NCI-H2081 (cell line): ENCODE measurements at regions not wholly inside any gene's neighbourhood (a gene's known extent, or its start where the extent isn't known, plus 50 kb on each side); places are given as distances from the start of the nearest gene placed in this dataset.
A peak's percentile ranks its signal among the peaks of the same experiment; 100 is the strongest.
"Not testable (repeated sequence)": the region's sequence is repeated elsewhere in the genome, so short reads cannot be mapped to it uniquely, and the experiment has no call there.

Source experiments
- DNase-seq, 2 experiments: peaks; one replicate each; lab custom pipeline; 2025; lab: John Stamatoyannopoulos, UW

DNA sequence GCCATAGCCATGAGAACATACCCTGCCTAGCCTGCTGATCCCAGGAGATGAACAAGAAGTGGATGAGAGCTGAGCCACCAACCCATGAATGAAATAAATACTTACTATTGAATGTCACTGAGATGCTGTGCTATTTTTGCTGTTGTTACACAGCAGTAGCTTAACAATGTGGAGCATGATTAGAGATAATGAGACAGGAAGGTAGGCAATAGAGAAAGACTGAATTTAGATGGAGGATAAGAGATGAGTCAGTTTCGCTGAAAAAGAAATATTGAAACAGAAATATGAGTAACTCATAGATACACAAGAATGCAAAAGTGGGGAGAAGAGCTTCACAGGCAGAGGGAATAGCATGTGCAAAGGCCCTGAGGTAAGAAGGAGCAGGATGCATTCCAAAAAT lies 94.9 kb upstream of the TOP1 start:
- DNase-seq: no peak

DNA sequence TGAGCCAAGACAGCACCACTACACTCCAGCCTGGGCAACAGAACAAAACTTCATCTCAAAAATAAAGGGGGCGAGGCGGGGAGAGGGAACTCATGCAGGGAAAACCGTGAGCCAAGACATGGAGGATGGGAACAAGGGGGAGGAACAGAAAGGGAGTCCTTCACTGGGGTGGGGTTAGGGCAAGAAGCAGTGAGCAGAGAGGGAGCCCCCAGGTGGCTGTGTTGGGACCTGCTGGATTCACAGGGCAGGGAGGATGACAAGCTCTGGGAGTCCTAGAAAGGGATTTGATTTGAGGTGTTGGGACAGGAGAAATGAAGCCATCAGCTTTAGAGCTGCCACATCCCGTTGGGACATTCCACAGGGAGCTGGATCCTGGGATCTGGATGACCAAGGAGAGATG lies 90.6 kb upstream of the TOP1 start:
- no peak for DNase-seq

DNA sequence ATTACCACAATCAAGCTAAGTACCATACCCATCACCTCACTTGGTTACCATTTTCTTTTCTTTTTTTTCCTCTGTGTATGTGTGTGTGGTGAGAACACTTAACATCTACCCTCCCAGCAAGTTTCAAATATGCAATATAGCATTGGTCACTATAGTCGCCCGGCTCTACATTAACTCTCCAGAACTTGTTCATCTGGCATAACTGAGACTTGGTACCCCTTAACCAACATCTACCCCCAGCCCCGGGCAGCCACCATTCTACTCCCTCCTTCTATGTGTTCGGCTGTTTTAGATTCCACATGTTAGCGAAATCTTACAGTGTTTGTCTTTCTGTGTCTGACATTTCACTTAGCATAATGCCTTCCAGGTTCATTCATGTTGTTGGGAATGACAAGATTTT lies 89.0 kb upstream of the TOP1 start:
- DNase-seq: no peak

DNA sequence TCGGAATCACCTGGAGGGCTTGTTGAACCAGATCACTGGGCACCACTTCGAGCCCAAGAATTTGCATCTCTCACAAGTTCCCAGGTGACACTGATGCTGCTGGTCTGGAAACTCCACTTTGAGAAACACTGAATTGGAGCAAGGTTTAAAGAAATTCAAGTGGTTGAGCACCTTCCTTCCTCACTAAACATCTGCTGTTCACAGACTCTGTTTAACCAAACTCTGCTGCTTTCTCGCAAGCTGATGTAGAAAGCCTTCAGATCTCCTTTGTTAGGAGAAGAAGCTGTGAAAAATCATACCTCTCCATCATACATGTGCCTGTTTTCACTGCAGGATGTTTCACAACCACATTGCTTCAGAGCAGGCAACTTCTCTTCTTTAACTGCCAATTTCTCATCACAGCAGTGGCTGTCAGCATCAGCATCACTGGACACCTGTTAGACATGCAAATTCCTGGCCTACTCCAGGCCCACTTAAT lies 87.5 kb upstream of the TOP1 start:
- DNase-seq: no peak

DNA sequence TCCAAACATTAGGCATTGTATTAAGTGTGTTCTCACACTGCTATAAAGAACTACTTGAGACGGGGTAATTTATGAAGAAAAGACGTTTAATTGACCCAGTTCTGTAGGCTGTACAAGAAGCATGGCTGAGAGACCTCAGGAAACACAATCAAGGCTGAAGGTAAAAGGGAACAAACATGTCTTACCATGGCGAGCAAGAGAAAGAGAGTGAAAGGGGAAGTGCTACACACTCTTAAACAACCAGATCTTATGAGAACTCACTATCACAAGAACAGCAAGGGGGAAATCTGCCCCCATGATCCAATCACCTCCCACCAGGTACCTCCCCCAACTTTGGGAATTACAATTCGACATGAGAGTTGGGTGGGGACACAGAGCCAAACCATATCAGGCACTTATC lies 86.6 kb upstream of the TOP1 start:
- DNase-seq: no peak

DNA sequence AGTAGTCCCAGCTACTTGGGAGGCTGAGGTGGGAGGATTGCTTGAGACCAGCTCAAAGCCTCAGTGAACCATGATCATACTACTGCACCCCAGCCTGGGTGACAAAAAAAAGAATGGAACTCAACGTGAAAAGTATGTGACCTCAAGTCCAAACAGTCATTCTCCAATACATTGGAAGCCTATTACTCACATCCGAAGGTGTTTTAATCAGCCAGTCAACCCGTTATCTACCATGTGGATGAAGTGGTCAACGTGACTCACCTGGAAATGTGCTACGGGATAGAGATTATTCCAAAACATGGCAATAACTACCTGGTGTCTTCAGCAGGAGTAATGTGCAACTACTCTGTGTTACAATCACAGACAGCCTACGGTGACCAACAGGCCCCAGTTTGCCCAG lies 85.8 kb upstream of the TOP1 start:
- no peak for DNase-seq

DNA sequence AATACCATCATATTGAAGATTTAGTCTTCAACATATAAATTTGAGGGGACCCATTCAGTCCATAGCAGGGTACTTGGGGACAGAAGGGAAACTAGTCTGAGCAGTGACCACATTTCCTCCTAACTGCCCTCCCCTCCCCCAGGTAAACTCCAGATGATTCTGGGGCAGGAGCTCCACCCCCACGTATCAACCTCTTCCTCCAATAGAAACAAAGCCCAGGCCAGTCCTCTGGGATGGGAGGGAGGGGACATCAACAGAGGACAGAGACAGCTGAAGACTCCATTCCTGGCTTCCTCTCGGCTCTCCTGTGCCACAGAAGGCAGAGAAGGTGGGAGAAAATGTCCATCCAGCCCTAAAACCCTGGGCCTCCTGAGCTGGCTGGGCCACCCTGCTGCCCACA lies 85.0 kb upstream of the TOP1 start:
- DNase-seq: no peak

DNA sequence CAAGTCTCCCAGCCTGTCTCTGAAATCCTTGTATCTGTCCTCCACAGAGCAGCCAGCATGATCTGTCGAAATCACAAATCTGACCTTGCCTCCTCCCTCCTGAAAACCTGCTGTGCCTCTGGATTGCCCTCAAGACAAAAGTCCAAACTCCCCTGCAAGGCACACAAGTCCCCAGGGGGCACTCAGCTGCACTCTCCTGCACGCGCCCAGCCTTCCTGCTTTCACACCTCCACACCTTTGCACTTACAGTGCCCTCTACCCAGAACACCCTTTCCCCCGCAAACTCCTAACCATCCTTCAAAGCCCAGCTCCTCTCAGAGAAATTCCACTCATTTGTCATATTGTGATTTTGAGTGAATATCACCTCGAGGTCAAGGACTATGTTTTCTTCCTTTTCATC lies 83.4 kb upstream of the TOP1 start:
- no peak for DNase-seq

DNA sequence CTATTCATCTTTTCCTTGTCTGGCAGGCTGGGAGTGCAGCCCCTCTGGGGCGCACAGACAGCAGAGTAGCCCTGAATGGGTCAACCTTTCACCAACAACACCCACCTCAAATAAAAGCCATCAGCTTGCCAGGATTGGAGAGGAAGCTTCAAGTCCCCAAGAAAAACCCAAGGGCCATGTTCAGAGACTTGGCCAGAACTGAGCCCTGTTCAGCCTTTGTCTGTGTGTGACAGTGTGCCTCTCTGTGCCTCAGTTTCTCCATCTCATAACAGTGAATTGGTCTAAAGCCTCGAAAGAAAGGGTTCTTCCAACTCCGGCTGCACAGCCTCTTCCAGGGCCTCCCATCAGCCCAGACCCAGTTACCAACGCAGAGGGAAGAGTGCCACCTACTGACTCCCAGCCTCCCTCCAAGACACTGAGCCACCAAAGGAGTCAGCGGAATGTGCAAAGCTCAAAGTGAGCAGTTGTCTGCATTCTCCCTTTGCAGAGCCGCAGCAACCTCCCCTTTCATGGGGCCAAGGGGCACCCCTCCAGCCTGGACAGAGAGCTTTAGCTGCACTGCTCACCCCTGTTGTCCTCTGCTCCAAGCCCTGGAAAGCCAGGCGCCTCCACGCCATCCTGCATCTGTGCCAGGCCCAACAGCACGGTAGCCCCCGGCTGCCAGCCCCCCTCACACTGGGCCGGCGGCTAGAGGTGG lies 82.7 kb upstream of the TOP1 start:
- DNase-seq: peak in 1 of 2 experiments; percentile 23

DNA sequence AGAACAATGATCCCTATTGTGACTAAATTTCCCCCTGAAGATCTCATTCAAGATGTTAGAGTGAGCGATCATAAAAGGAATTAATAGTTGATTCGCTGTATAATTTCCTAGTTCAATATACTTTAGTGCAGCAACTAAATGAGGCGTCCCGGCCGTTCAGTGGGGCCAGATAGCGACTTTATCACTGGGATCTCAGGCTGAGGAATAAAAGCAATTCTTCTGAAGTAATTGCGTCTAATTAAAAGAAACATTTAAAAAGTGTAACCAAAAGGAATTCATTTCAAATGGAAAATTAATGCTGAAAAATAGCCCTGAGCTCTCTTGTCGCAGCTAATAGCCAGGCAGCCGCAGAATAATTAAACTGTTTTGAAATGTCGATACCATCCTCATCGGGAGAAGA lies 82.2 kb upstream of the TOP1 start:
- DNase-seq: no peak

DNA sequence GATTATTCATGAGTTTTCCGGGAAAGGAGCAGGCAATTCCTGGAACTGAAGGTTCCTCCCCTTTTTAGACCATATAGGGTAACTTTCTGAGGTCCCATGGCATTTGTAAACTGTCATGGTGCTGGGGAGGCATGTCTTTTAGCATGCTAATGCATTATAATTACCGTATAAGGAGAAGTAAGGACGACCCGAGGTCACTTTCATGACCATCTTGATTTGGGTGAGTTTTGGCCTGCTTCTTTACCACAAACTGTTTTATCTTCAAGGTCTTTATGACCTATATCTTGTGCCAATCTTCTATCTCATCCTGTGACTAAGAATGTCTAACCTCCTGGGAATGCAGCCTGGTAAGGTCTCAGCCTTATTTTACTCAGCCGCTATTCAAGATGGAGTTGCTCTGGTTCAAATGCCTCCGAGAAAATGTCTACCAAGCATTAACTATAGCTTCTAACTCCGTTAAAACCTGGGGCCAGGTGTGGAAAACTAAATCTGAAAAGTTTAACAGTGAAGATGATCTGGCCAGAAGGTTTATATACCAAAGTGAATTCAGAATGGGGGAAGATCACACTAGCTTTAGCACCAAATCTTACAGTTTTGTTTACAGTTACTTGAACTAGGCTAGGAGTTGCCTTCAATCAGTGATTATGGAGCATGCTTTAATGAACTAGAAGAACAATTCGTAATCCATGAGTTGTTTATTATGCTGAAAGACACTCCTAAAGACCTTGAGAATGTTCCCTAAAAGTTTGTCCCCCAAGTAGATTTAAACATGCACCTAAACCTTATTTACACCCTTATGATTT lies 80.0 kb upstream of the TOP1 start:
- no peak for DNase-seq

DNA sequence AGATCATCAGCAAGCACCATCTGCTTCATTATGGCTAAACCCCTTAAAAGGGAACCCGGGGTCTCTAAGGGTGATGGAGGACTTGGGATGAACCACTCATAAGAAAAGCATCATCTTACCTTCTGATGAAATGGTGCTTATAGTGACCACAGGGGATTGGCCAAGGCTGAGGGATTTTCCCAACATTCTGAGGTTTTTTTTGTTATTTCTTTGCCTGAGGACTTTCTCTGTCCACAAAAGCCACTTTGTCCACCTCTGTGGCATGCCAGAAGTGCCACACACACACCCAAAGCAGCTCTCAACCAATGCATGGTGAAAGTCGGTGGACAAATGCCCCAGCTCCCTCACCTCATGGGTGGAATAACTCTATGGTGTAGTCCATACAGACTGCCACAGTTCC lies 79.3 kb upstream of the TOP1 start:
- DNase-seq: no peak

DNA sequence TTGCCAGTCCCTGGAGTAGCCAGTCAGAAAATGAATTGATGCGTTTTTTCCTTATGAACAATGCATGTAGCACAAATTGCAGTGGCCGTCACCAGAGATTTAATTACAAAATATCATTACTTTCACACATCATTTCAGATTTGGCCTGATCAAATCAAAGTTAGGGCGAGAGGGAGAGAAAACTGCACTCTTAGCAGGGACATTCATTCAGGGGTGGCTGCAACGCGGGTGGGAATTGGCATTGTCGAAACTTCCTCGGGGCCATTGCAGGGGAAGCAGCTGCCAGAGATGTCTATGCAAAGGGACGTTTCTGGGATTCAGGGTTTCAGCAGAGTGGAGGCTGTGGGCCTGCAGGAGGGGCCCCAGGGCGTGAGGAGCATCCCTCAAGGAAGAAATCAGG lies 76.5 kb upstream of the TOP1 start:
- no peak for DNase-seq

DNA sequence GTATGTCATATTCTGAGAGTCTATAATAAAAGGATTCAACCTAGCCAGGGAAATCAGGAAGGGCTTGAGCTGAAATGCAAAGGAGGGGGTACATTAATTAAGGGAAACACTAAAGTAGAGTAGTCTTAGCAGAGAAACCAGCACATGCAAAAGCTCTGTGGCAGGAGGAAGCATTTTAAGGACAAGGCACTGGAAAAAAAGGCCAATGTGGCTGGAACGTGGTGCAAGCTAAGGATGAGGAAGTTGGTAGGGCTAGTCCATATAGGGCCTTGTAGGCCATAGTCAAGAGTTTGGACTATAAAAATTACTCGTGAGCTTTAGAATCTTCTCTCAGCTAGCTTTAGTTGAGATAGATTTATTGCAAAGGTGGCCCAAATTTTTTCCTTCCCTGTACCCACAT lies 75.2 kb upstream of the TOP1 start:
- DNase-seq: no peak

DNA sequence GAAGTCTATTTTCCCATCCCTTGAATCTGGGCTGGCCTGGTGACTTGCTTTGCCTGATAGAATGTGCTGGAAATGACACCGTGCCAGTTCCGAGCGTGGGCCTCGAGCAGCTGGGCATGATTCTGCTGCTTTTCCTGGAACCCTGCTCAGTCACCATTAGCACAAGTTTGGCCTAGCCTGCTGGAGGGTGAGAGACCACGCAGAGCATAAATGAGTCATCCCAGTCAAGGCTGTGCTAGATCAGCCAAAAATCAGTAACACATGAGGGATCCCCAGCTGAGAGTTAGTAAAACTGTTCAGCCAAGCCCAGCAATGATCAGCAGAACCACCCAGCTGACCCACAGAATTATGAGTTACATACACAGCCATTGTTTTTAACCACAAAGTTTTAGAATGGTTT lies 74.8 kb upstream of the TOP1 start:
- no peak for DNase-seq

DNA sequence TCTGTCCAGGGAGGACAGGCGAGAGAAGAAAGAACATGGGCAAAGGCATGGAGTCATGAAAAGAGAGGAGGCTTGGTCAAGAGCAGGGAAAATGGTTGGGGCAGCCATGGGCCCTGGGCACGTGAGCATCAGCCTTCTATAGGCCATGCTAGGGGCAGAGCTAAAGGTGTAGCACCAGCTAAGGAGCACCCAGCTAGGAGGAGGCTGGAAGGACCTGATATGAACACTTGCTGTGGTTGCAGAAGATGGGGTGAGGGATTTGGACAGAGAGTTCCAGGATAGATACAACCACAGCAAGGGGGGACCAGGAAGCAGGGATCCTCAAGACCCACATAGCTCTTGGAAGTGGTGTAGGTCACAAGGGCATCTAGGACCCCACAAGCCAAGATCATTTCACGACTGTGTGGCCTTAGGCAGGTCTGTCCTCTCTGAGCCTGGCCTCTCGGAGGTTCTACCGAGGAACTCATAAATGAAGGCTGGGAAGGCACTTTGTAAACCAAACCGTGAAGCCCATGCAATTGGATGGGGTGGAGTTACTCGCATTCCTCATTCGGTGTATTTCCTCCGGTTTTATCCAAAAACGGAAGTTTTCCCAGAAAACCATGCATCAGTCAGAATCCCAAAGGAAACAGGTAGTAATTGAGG lies 74.0 kb upstream of the TOP1 start:
- no peak for DNase-seq

DNA sequence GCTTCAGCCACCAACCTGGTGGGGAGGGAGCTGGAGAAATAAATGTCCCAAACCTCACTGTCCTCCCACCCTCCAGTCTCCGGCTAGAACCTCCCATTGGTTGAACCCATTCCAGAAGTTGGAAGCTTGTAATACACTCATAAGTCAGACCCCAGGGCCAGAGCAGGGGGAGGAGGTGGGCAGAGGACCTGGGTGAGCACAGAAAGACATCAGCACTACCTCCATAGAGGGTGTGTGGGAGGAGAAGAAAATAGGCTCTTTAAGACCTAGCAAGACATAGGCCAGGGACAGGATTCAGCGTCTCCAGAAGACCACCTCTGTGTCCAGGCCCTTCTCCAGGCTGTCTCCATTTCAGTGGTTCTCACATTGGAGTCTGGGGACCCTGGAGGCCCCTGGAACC lies 73.3 kb upstream of the TOP1 start:
- no peak for DNase-seq

DNA sequence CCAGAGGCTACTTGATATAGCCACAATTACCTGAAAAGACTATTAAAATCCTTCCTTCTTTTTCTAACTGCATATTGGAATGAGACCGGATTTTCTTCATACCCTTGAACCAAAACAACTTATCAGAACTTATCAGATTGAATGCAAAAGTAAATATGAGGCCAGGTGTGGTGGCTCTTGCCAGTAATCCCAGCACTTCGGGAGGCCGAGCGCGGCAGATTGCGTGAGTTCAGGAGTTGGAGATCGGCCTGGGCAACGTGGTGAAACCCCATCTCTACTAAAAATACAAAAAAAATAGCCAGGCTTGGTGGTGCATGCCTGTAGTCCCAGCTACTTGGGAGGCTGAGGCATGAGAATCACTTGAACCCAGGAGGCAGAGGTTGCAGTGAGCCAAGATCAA lies 72.8 kb upstream of the TOP1 start:
- not testable (repeated sequence) for DNase-seq

DNA sequence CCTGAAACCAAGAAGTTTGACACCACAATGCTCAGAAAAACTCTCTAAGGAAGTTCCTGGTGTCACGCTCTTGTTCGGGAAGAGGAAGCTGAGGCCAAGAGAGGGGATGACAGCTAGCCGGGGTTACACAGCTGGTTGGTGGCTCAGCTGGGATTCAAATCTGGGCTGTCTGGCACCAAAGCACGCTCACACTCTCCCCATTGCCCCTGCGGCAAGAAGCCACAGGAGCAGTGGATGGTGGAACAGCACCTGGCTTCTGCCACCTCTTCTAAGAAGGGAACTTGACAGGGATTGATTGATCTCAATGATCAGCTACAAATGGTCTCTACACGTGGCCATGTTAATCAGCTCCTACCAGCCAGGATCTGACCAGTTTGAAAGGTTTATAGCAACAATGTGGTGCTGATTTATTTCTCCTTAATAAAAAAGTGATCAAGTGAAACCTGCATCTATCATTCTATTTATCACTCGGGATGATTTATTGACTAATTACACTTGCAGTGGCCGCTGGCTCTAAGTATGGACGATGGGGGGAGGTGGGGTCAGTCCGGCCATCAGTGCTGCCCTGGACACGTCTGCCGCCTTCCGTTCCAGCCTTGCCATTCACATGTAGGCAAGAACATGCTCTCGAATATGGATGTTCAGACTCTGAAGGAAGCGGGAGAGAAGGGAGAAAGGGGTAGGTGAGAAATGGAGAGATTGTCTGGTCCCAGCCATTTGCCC lies 71.9 kb upstream of the TOP1 start:
- no peak for DNase-seq

DNA sequence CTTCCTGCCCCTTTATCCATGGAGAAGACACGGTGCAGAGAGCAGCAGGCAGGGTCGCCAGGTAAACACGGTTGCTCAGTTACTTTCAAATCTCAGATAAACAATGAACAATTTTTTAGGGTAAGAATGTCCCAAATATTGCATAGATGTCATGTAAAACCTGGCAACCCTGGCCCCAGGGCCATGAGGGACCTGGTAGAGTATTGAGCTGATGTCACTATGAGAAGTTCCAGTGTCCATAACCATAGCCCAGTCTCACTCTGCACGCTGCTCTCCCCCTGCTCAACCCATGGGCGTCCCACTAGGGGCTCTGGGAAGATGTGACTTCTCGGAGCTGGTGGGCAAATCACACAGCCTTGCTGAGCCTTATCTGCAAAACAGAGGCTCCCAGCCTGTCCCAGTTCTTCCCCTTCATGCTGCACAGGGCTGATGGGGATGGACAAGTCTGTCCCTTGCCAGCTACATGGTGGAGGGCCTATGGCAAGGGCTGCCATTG lies 71.3 kb upstream of the TOP1 start:
- no peak for DNase-seq

DNA sequence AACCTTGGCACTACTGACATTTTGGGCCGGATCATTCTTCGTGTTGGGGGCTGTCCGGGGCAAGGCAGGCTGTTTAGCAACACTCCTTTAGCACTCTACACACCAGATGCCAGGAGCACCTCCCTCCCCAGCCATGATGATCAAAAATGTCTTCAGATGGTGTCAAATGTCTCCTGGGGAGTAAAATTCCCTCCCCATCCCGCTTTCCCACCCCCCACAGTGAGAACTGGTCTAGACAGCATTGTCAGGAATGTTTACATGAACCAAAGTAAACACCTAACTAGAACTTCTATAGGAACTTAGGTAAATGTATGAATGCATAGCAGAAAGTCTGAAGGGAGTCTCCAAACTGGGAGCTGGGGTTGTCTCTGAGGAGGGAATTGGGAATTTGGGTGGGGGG lies 70.0 kb upstream of the TOP1 start:
- no peak for DNase-seq

DNA sequence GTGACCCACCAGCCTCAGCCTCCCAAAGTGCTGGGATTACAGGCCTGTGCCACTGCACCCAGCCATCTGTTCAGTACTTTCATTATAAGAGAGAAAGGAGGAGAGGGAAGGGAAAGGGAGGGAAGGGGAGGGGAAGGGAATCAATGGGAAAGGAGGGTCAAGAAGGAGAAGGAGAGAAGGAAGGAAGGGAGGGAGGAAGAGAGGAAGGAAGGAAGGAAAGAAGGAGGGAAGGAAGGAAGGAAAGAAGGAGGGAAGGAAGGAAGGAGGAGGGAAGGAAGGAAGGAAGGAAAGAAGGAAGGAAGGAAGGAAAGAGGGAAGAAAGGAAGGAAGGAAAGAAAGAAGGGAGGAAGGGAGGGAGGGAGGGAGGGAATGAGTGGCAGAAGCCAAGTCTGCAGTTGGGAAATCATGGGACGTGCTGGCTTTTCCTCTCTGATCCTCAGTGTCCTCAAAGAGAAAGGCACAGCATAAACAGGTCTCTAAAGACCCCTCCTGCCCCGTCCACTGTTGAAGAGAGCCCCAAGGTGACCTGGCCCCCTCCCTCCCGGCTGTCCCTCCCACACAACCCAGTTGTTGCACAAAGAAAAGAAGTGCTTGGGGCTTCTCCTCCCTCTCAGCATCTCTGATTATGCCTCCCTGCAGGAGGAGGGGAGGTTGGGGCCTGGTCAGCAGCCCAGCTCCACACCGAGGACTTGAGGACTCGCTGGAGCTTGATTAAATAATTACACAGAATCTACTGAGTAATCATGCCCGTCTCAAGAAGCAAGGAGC lies 69.1 kb upstream of the TOP1 start:
- no peak for DNase-seq
